ENCODE measurements at regions not wholly inside any gene's neighbourhood (a gene's known extent, or its start where the extent isn't known, plus 50 kb on each side); places are given as distances from the start of the nearest gene placed in this dataset.
"Not testable (repeated sequence)": the region's sequence is repeated elsewhere in the genome, so short reads cannot be mapped to it uniquely, and the experiment has no call there.

- no peak for DNase-seq (ENCODE audit: low read depth in 2 of 2)
Observed at GRCh38 chr6:170063851-170064602, 226.9 kb downstream of the DLL1 start.

GRCh38 chr6:170063431-170063830 lies 227.4 kb downstream of the DLL1 start:
- no peak for DNase-seq (ENCODE audit: low read depth in 2 of 2)

DNA sequence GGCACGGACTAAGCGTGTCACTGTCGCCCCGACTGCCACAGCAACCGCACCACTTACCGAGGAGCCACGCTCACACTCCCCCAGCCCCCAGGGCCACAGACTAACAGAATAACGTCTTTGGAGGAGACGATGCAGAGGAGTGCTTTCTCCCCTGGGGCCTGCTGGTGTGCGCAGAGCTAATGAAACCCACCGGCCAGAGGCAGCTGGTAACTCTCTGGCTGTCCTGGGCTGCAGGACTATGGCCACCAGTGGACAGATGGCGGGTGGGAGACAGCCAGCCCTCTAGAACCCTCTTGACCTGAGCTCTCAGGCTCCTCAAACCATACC lies 228.0 kb downstream of the DLL1 start:
- DNase-seq (ENCODE audit: low read depth in 2 of 2): no peak

DNA sequence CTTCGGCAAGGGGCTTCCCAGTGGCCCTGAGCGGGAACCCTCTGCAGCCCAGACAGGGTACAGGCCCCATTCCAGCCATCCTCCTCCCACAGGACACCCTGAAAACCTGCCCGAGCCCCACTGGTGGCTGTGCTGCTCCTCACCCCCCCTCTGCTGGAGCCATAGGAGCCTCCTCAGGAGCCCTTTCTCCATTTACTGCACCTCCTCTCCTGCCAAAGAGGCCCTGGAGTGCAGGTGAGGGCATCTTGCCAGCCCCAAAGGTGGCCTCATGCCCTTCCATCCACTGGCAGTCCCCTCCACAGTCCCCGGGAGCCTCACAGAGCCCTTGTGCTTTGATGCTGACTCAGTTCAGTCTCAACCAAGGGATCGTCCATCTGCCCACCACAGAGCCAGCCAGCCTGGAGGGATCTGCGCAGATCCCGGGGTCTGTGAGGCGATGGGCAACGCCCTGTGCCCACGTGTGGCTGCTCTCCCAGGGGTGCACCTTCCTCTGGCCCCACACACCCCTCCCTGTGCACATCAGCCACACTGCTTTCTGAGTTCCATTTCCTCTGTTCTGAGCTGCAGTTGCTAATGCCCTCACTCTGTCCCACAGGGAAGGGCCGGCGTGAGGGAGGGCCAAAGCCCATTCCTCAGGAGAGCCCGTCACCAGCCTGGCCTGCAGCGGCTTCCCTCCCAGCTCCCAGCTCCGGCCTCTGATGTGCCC lies 228.5 kb downstream of the DLL1 start:
- DNase-seq (ENCODE audit: low read depth in 2 of 2): no peak

DNA sequence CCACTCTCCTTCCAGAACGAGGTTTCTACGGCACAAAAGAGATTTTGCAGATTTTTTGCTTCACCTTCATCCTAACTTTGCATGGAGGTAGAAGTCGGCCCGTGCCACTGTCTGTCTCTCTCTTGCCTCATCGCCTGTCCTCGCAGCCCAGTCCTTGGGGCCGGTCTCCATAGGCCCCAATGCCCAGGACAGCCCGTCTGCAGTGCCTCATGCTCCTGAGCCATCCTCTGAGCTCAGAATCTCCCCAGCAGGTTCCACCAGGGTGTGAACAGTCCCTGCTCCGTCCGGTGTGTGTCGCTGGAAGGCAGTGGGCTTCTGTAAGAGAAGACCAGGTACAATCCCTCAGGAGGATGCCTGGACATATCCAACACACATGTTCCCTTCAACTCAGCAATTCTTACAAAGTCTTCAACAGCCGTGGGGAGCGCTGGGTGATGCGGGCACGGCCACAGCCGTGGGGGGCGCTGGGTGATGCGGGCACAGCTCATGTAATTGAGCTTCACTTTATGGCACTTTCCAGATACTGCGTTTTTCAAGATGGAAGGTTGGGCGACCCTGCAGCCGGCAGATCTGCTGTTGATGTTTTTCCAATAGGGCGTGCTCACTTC lies 231.9 kb downstream of the DLL1 start:
- DNase-seq (ENCODE audit: low read depth in 2 of 2): no peak

DNA sequence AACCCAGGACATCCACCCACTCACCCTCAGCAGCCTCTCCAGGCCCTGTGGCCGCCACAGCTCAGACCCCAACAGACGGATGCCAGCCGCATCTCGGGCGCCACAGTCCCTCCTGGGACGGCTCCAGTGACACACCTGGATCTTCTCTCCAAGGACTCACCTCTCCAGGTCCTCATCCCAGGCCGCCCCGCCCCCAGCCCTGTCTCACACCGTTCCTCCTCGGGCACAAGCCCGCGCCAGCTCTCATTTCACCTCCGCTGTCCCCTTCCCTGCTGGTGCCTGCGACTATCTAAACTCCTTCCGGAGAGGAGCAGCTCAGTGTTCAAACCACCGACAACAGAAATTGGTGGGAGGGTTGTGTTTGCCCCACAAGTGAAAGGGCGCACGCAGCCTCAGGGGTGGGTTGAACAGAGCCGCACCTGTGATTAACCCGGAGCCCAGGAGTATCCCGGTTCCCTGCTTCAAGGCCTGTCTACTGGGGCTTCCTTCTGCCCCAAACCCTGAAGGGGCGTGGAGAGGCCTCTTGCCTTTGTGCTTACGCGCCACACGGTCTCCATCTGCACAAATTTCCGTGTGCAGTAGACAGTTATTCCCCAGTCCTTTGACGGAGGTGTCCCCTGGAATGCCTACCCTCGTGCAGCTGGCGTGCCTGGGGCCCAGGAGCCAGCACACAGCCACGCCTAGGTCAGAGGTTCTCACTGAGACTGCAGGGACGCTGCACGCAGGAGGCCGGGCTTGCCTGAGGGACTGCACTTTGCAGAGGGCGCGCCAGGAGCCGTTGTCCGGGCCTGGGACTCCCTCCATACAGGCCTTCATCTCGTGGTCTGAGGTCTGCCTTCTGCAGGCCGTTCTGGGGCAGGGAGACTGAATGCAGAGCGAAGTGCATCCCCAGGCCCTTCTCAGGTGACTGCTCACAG lies 232.7 kb downstream of the DLL1 start:
- no peak for DNase-seq (ENCODE audit: low read depth in 2 of 2)

GRCh38 chr6:170057034-170057734 lies 233.7 kb downstream of the DLL1 start:
- DNase-seq (ENCODE audit: low read depth in 2 of 2): no peak

DNA sequence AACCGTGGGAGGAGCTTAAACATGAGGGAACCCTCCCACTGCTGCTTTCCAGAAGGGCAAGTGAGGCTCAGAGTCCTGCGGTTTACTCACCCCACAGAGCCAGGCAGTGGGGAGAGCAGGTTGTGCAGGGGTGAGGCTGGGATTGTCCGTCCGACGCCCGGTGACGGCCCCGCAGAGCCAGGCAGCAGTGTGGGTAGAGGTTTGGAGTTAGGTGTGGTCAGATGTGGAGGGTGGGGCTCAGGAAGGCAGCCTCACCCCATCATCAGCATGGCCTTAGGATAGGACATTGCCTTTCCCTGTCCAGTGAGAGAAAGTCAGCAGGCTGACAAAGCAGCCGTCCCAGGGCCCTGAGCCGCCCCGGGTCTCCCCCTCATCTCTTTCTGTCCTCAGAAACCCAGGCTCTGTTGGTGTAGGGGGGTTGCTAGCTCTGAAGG lies 234.6 kb downstream of the DLL1 start:
- no peak for DNase-seq (ENCODE audit: low read depth in 2 of 2)

DNA sequence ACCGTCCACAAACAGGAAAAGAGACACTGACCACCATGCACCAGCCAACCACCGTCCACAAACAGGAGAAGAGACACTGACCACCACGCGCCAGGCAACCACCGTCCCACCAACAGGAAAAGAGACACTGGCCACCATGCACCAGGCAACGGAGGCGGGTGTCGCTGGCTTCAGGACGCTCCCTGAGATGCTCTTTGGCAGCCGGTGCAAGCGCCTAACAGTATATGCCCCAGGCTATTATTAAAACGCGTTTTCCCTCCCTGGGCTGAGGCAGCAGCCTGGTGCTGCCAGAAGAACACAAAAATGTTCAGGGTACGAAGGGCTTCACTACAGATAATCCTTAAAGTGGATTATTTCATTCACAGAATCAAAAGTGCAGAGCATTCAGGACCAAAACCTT lies 235.1 kb downstream of the DLL1 start:
- not testable (repeated sequence) for DNase-seq (ENCODE audit: low read depth in 2 of 2)

DNA sequence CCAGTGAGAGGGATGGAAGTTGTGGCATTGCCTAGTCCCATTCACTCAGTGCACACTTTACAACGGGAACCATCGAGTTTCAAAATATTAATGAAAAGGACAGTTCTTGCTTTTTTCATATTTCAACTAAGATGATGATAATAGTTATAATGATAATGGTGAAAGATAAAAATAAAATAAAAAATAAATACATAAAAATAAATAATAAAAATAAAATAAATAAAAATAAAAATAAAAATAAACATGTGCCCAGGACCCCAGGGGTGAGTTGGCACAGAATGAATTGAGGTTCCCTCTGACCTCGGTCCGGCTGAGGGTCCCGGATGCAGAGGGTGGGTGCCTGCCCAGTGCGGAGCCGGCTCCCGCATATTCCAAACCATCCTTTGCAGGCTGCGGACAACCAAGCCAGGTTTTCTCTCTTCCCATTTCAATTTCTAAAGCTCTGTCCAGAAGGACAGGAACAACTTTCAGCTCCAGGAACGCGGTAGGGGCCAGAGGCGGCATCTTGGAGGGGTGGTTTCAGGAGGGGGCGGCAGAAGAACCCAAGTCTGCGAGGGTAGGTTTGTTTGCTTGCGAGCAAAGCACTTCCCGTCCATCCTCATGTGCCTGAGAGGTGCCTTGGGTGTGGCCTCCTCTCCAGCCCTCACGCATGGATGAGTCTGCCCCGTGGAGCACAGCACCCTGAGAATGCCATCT lies 236.8 kb downstream of the DLL1 start:
- no peak for DNase-seq (ENCODE audit: low read depth in 2 of 2)

- no peak for DNase-seq (ENCODE audit: low read depth in 2 of 2)
Observed at GRCh38 chr6:170052991-170053821, 237.7 kb downstream of the DLL1 start.

DNA sequence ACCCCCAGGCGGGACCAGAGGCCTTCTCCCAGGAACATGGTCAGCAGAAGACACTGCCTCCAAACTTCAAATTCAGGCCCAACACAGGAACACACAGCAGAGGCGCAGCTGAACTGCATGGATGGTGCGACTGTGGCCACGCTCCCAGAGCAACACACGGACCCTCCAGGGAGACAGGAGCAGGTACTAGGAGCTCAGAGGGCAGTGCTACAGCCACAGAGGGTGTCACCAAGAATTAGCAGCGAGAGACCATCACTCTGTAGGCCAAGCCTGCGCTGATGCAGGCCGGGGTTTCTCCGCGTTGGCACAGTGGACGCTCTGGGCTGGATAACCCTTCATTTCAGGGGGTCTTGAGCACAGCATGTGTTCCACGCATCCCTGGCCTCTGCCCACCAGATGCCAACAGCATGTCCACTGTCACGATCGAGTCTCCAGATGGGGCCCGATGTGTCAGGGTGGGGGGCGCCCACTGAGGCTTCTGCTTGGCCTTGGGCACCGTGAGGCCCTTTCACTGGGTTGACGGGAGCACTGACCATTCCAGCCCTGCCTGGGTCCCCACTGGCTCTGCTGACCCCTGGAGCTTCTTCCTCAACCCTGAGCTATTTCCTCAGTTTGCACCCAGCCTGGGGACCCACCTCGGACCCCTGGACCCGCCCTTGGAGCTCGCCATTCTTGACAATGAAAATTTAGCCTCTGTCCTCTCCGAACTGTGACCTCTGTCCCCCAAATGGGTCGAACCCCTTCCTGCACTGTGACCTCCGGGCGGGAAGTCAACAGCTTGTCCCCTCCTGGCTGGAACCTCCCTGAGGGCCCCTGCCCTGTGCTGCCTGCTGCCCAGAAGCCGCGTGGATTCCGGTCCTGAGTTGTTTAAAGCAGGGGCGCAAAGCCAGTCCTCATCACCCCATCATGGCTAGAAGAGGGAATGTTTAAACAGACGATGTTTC lies 239.4 kb downstream of the DLL1 start:
- DNase-seq (ENCODE audit: low read depth in 2 of 2): no peak

DNA sequence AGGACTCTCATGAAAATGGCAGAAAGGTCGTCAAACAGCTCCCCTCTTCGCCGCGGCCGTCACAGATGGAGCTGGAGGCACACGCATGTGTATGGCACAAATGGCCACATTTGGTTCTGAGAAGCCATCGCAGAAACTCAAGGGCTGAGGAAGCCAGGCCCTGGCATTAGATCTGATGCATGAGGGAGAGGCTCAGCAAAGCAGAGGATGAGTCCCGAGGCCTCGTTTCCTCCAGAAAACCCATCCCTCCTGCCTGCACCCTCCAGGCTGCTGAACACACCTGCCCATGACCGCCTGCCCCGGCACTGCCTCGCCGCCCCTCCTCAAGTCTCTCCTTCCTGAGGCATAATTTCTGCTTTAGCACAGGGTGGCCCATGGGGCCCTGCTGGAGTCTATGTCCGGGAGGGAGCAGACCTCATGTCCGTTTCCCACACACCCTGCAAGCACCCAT lies 240.3 kb downstream of the DLL1 start:
- no peak for DNase-seq (ENCODE audit: low read depth in 2 of 2)

DNA sequence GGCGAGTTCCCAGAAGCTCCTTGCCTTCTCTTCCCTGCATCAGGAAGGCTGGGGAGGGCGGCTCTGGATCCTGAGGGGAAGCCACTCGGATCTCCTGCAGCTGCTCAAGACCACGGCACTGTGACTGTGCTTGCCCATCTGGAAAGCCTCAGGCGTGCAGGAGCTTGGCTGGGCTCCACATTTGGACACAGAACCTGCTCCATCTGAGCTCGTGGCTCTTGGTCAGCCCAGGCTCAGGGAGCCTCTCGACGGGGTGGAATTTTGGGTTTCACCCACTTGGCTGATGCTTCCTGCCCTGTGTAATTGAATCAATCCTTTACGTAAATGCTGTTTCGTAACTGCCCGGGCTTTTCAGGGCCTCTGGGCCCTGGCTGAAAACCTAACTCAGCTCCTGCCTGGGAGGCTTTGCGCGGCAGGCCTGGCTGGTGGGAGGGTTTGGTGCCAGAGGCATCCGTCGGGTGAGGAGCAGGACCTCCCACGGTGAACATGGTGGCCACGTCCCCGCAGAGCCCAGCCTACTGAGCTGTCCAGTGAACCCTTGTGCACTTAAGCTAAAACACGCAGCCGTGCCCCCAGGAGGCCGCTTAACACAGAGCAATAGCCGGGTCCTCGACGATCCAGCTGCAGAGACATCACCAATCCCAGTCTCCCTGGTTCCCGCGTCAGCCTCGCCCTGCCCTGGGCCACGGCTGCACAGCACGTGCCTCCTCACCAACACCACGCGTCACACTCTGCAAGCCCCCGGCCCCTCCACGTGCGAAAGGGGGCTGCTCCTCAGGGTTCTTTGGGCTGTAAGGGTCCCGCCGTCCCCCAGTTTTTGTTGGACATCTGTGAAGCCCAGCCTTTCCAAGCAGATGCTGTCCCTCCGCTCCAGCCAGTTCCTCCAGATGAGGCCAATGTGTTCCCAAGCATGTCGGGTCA lies 241.0 kb downstream of the DLL1 start:
- DNase-seq (ENCODE audit: low read depth in 2 of 2): no peak

DNA sequence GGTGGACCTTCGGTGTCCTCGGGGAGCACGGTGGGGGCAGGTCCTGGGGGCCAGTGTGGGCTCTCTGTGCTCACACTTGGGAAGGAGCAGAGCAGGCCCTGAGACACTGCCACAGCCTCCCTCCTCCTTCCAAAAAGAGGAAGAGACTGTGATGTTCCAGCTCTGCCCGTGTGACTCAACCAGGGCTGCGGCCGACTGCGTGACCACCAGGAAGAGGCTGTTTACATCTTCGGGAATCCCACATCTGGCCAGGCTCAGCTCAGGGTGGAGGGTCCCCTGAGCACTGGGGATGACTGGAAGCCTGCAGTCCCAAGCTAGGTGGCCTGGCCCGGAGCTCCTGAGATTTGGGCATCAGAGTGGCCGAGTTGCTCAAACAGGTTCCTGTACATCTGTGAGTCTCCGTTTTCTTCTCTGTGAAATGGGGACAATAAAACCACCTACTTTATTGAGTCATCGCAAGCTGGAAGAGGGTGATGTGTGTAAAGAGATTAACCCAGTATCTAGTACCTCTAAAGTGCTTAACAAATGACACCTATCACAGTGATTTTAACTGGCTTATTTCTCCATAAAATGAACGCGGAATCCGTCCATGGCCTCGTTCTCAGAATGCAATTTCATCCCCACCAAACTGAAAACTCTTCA lies 242.1 kb downstream of the DLL1 start:
- no peak for DNase-seq (ENCODE audit: low read depth in 2 of 2)

GRCh38 chr6:170047823-170048222 lies 243.1 kb downstream of the DLL1 start:
- no peak for DNase-seq (ENCODE audit: low read depth in 2 of 2)
